SK-N-SH (cell line): ENCODE measurements at regions not wholly inside any gene's neighbourhood (a gene's known extent, or its start where the extent isn't known, plus 50 kb on each side); places are given as distances from the start of the nearest gene placed in this dataset.
"Not testable (repeated sequence)": the region's sequence is repeated elsewhere in the genome, so short reads cannot be mapped to it uniquely, and the experiment has no call there.

ENCODE experiments used
- CTCF ChIA-PET: fragments of 300-600, 350-600 bp; formaldehyde crosslinking; extraction: SDS; loops from one replicate; lab custom pipeline; 2021; lab: Yijun Ruan, JAX
- POLR2A ChIA-PET: fragments of 350-600 bp; sonication (Branson Sonifier 250); formaldehyde crosslinking; extraction: SDS; loops from one replicate; lab custom pipeline; 2020; ENCODE audit warnings: antibody characterized with exemption, inconsistent platforms; lab: Yijun Ruan, JAX
- DNase-seq: peaks from one replicate; pipeline ENCODE4 v3.0.0; 2012
- H2AFZ ChIP-seq: fragments of 200-600 bp; sonication (generic); 2 replicates; pipeline ENCODE4 v1.8.1; 2016; ENCODE audit warnings: antibody characterized with exemption, mild to moderate bottlenecking, low read depth
- H3F3A ChIP-seq: fragments of 200-600 bp; sonication (generic); replicated peaks from 2 replicates; pipeline ENCODE3; 2016; ENCODE audit warnings: antibody characterized with exemption, mild to moderate bottlenecking; ENCODE audit not compliant: insufficient read depth
- H3K27ac ChIP-seq, 2 experiments: fragments of 200-500 bp in 1 of 2; fragments of 200-600 bp in 1 of 2; sonication (Bioruptor generic) in 1 of 2; sonication (generic), shearing (Covaris generic) in 1 of 2; 2 replicates each; pipeline versions ENCODE4 v1.5.1 to v1.6.1; 2014 to 2016; ENCODE audit warnings: low read depth in 2 of 2, inconsistent platforms in 1 of 2, low read length in 1 of 2, mild to moderate bottlenecking in 1 of 2, mixed read lengths in 1 of 2
- H3K27me3 ChIP-seq: fragments of 200-600 bp; sonication (generic), shearing (Covaris generic); 2 replicates; pipeline ENCODE4 v1.6.1; 2016; ENCODE audit warnings: mixed run types; ENCODE audit not compliant: insufficient read depth
- H3K36me3 ChIP-seq, 2 experiments: fragments of 200-500 bp in 1 of 2; fragments of 200-600 bp in 1 of 2; sonication (Bioruptor generic) in 1 of 2; sonication (generic) in 1 of 2; replicated peaks in 1 of 2; 2 replicates each; pipeline versions ENCODE3 to v1.5.1; 2014 to 2016; ENCODE audit warnings: low read length in 1 of 2, mild to moderate bottlenecking in 1 of 2; ENCODE audit not compliant: insufficient read depth in 2 of 2, control insufficient read depth in 1 of 2
- H3K4me1 ChIP-seq, 2 experiments: fragments of 200-500 bp in 1 of 2; fragments of 200-600 bp in 1 of 2; sonication (Bioruptor generic) in 1 of 2; sonication (generic), shearing (Covaris generic) in 1 of 2; 2 replicates each; pipeline versions ENCODE4 v1.5.1 to v1.6.1; 2014 to 2016; ENCODE audit warnings: low read depth in 1 of 2, low read length in 1 of 2, mixed run types in 1 of 2; ENCODE audit not compliant: insufficient read depth in 2 of 2, control insufficient read depth in 1 of 2
- H3K4me2 ChIP-seq: fragments of 200-600 bp; sonication (generic), shearing (Covaris generic); 2 replicates; pipeline ENCODE4 v1.6.1; 2017; ENCODE audit warnings: mixed run types
- H3K4me3 ChIP-seq, 2 experiments: fragments of 200-500 bp in 1 of 2; fragments of 200-600 bp in 1 of 2; sonication (Bioruptor generic) in 1 of 2; sonication (generic), shearing (Covaris generic) in 1 of 2; 2 replicates each; pipeline versions ENCODE4 v1.5.1 to v1.8.1; 2014 to 2016; ENCODE audit warnings: low read depth in 2 of 2, inconsistent platforms in 1 of 2, low read length in 1 of 2, mild to moderate bottlenecking in 1 of 2, mixed read lengths in 1 of 2, moderate library complexity in 1 of 2
- H3K79me2 ChIP-seq: fragments of 200-600 bp; sonication (generic); 2 replicates; pipeline ENCODE4 v1.8.1; 2017; ENCODE audit warnings: mild to moderate bottlenecking; ENCODE audit not compliant: insufficient read depth
- H3K9ac ChIP-seq: fragments of 200-600 bp; sonication (generic); 2 replicates; pipeline ENCODE4 v1.6.1; 2017; ENCODE audit warnings: mixed run types
- H3K9me2 ChIP-seq: fragments of 200-600 bp; sonication (generic); 2 replicates; pipeline ENCODE4 v1.6.1; 2017; ENCODE audit warnings: mixed run types
- H3K9me3 ChIP-seq: fragments of 200-600 bp; sonication (generic); 2 replicates; pipeline ENCODE4 v1.6.1; 2017; ENCODE audit warnings: mixed run types, mild to moderate bottlenecking, moderate library complexity
- H4K20me1 ChIP-seq: fragments of 200-600 bp; sonication (generic); 2 replicates; pipeline ENCODE4 v1.6.1; 2017; ENCODE audit warnings: mild to moderate bottlenecking, mixed run types; ENCODE audit not compliant: insufficient read depth
- CTCF ChIP-seq: fragments of 200-600 bp; sonication (generic); IDR thresholded peaks from 2 replicates; pipeline ENCODE4 v1.6.1; 2017; ENCODE audit warnings: antibody characterized with exemption, mild to moderate bottlenecking, moderate library complexity
- EP300 ChIP-seq, 2 experiments: IDR thresholded peaks; 2 replicates each; pipeline versions ENCODE4 v1.4.0 to v1.6.1; 2012; ENCODE audit warnings: borderline replicate concordance in 1 of 2, low read depth in 1 of 2, low read length in 1 of 2
- EZH2phosphoT487 ChIP-seq: fragments of 200-600 bp; sonication (generic); IDR thresholded peaks from 2 replicates; pipeline ENCODE4 v1.6.1; 2017; ENCODE audit warnings: low read depth, mixed run types, mild to moderate bottlenecking, antibody characterized with exemption, moderate library complexity, borderline replicate concordance
- FOXM1 ChIP-seq: IDR thresholded peaks from 2 replicates; pipeline ENCODE4 v1.4.0; 2012; ENCODE audit warnings: low read depth, mild to moderate bottlenecking
- IRF3 ChIP-seq: fragments of 150-350 bp; IDR thresholded peaks from 2 replicates; pipeline ENCODE4 v1.6.1; 2016; ENCODE audit warnings: mild to moderate bottlenecking, low read depth, low read length
- MEF2A ChIP-seq: IDR thresholded peaks from 2 replicates; pipeline ENCODE4 v1.4.0; 2012; ENCODE audit warnings: low read depth, borderline replicate concordance
- POLR2AphosphoS5 ChIP-seq: IDR thresholded peaks from 2 replicates; pipeline ENCODE4 v1.6.1; 2012; ENCODE audit warnings: low read depth, low read length
- RAD21 ChIP-seq: IDR thresholded peaks from 2 replicates; pipeline ENCODE4 v1.6.1; 2012; ENCODE audit warnings: mild to moderate bottlenecking, low read length
- WGBS: methylation state at CpG from one replicate; pipeline ENCODE4 v1.1.6; 2017; ENCODE audit warnings: low lambda C conversion rate; 5-methylcytosine and 5-hydroxymethylcytosine counted together

GRCh38 chr14:21768116-21768874 lies 94.7 kb upstream of the OR4E1 start:
- TF ChIP-seq CTCF (peak; percentile 55), EP300 (IDR thresholded peaks at IDR 0.05; ENCODE audit: borderline replicate concordance in 1 of 2, low read depth in 1 of 2, low read length in 1 of 2) (no peak), FOXM1 (no peak)
- 2% methylated on average over 5 of the region's 5 CpGs for WGBS
- Histone ChIP-seq H3K4me2 (no peak overlapping the region), H3K4me1 (peaks cover 0 to 8% of the 10 kb centered on the region in 2 experiments; a peak in 1 of 4 replicates), H3K27me3 (no peaks in the 10 kb centered on the region), H3K27ac (no peak overlapping the region), H3K9ac (no peak overlapping the region), H3K79me2 (no peaks in the 10 kb centered on the region), H2AFZ (no peak overlapping the region), H3K9me3 (no peaks in the 10 kb centered on the region), H3K9me2 (no peaks in the 10 kb centered on the region), H4K20me1 (no peaks in the 10 kb centered on the region), H3K4me3 (no peak overlapping the region; a peak in 1 of 4 replicates), H3F3A (no peaks in the 10 kb centered on the region), H3K36me3 (no peaks in the 10 kb centered on the region)
- ChIA-PET CTCF (interaction anchor here (1.0 to 1.4 kb wide), 3 partner anchors 8 to 24 kb away, joined by 3 read pairs; no protein-coding TSS in a partner anchor), POLR2A (no interaction called here)
- DNase-seq = peak; percentile 11

GRCh38 chr14:21760360-21760759 lies 86.7 kb upstream of the OR4E1 start:
- H3K79me2 ChIP-seq, H3K4me3 ChIP-seq, H3K36me3 ChIP-seq, H3K9me2 ChIP-seq, POLR2A ChIA-PET, H3K4me2 ChIP-seq, H2AFZ ChIP-seq, H3K27ac ChIP-seq, H3K9ac ChIP-seq, DNase-seq, H4K20me1 ChIP-seq, H3K4me1 ChIP-seq, H3K27me3 ChIP-seq, H3K9me3 ChIP-seq, H3F3A ChIP-seq: not testable (repeated sequence)
- 16% methylated on average over 5 of the region's 6 CpGs for WGBS
- CTCF ChIA-PET = interaction anchor here (1.2 kb wide), 1 partner anchor 11 kb away, joined by 3 read pairs; no protein-coding TSS in a partner anchor

GRCh38 chr14:21749306-21749868 lies 75.8 kb upstream of the OR4E1 start:
- no peak for TF ChIP-seq IRF3
- no peak for TF ChIP-seq POLR2AphosphoS5
- no peak for TF ChIP-seq CTCF
- TF ChIP-seq FOXM1 = no peak
- no peak for TF ChIP-seq EZH2phosphoT487
- TF ChIP-seq MEF2A = no peak
- no peak for TF ChIP-seq RAD21
- ChIA-PET CTCF (interaction anchor here (0.7 to 1.5 kb wide), 11 partner anchors 10 to 101 kb away, joined by 3 to 9 read pairs (median 4); no protein-coding TSS in a partner anchor), POLR2A (no interaction called here)
- no peaks in the 10 kb centered on the region; a peak in 1 of 4 replicates for H3K4me1 ChIP-seq
- H3K9ac ChIP-seq = no peak overlapping the region
- H4K20me1 ChIP-seq = no peaks in the 10 kb centered on the region
- H3K9me2 ChIP-seq = no peaks in the 10 kb centered on the region
- H3K79me2 ChIP-seq = no peaks in the 10 kb centered on the region
- H3K4me2 ChIP-seq = no peak overlapping the region
- H3K36me3 ChIP-seq = no peaks in the 10 kb centered on the region
- 0% methylated on average over 5 of the region's 5 CpGs for WGBS
- no peak overlapping the region for H2AFZ ChIP-seq
- H3K9me3 ChIP-seq = no peaks in the 10 kb centered on the region
- no peak overlapping the region for H3K27ac ChIP-seq
- peaks cover 17% of the 10 kb centered on the region; the same call in 1 of the 2 replicates for H3K27me3 ChIP-seq
- H3F3A ChIP-seq = no peaks in the 10 kb centered on the region
- DNase-seq = no peak
- H3K4me3 ChIP-seq = peak overlapping the region in 1 of 2 experiments; percentile 40; a peak in 1 of 4 replicates
